IMR-90 (cell line): ENCODE measurements at regions not wholly inside any gene's neighbourhood (a gene's known extent, or its start where the extent isn't known, plus 50 kb on each side); places are given as distances from the start of the nearest gene placed in this dataset.

Source experiments
- ATAC-seq: fragments of 200-7000 bp; cut with Tn5 transposase; 2 replicates; pipeline ENCODE4 v1.9.1; 2020; ENCODE audit warnings: low read depth, mild to moderate bottlenecking, moderate library complexity
- BruUV-seq: library from RNA; stranded (reverse); fragments of 400-500 nt; replicated peaks from 2 replicates; lab custom pipeline; 2021; lab: Mats Ljungman, UMichigan
- CTCF ChIA-PET: fragments of 300-600 bp; formaldehyde crosslinking; extraction: SDS; loops from one replicate; lab custom pipeline; 2021; ENCODE audit warnings: antibody characterized with exemption; lab: Yijun Ruan, JAX
- POLR2A ChIA-PET: fragments of 300-600 bp; sonication (Branson Sonifier 250); formaldehyde crosslinking; loops from one replicate; lab custom pipeline; 2022; ENCODE audit warnings: antibody characterized with exemption; ENCODE audit not compliant: unreplicated experiment; lab: Charles Lee
- DNase-seq: peaks from one replicate; pipeline ENCODE4 v3.0.0; 2013
- H2AFZ ChIP-seq: replicated peaks from 2 replicates; pipeline ENCODE3; 2013; ENCODE audit warnings: low read length, mild to moderate bottlenecking; ENCODE audit not compliant: poor library complexity
- H2AK5ac ChIP-seq: 2 replicates; pipeline ENCODE4 v1.6.1; 2013; ENCODE audit warnings: low read depth, low read length, inconsistent platforms
- H2AK9ac ChIP-seq: replicated peaks from 2 replicates; pipeline ENCODE3; 2013; ENCODE audit warnings: mild to moderate bottlenecking, low read depth, low read length, moderate library complexity; ENCODE audit not compliant: poor library complexity
- H2BK120ac ChIP-seq: 2 replicates; pipeline ENCODE4 v1.6.1; 2013; ENCODE audit warnings: low read depth, low read length, inconsistent platforms
- H2BK15ac ChIP-seq: 3 replicates; pipeline ENCODE4 v1.6.1; 2013; ENCODE audit warnings: low read depth, low read length, inconsistent platforms
- H2BK20ac ChIP-seq: 2 replicates; pipeline ENCODE4 v1.6.1; 2013; ENCODE audit warnings: low read depth, mild to moderate bottlenecking, inconsistent platforms, low read length, moderate library complexity
- H2BK5ac ChIP-seq: 2 replicates; pipeline ENCODE4 v1.6.1; 2013; ENCODE audit warnings: mild to moderate bottlenecking, low read depth, low read length, inconsistent platforms; ENCODE audit not compliant: poor library complexity, severe bottlenecking
- H3K14ac ChIP-seq: replicated peaks from 2 replicates; pipeline ENCODE4 v1.6.1; 2013; ENCODE audit warnings: low read depth, low read length, inconsistent platforms
- H3K18ac ChIP-seq: 2 replicates; pipeline ENCODE4 v1.6.1; 2013; ENCODE audit warnings: low read depth, low read length, control low read depth
- H3K23ac ChIP-seq: 2 replicates; pipeline ENCODE4 v1.6.1; 2013; ENCODE audit warnings: low read depth, low read length, inconsistent platforms
- H3K27ac ChIP-seq: 2 replicates; pipeline ENCODE4 v1.5.1; 2013; ENCODE audit warnings: mild to moderate bottlenecking, control low read depth, low read length; ENCODE audit not compliant: insufficient read depth
- H3K27me3 ChIP-seq: 2 replicates; pipeline ENCODE4 v1.6.1; 2013; ENCODE audit warnings: low read length; ENCODE audit not compliant: control insufficient read depth, insufficient read depth
- H3K36me3 ChIP-seq: 2 replicates; pipeline ENCODE4 v1.6.1; 2013; ENCODE audit warnings: low read length, mixed read lengths; ENCODE audit not compliant: control insufficient read depth, insufficient read depth
- H3K4ac ChIP-seq: 2 replicates; pipeline ENCODE4 v1.6.1; 2013; ENCODE audit warnings: low read depth, low read length, inconsistent platforms
- H3K4me1 ChIP-seq: 2 replicates; pipeline ENCODE4 v1.6.1; 2013; ENCODE audit warnings: low read length, mixed read lengths; ENCODE audit not compliant: control insufficient read depth, insufficient read depth
- H3K4me2 ChIP-seq: 2 replicates; pipeline ENCODE4 v1.6.1; 2013; ENCODE audit warnings: low read depth, mild to moderate bottlenecking, control low read depth, low read length, moderate library complexity
- H3K4me3 ChIP-seq: 2 replicates; pipeline ENCODE4 v1.5.1; 2013; ENCODE audit warnings: low read depth, mild to moderate bottlenecking, control low read depth, low read length, moderate library complexity; ENCODE audit not compliant: insufficient read depth
- H3K56ac ChIP-seq: 2 replicates; pipeline ENCODE4 v1.6.1; 2013; ENCODE audit warnings: low read length, inconsistent platforms; ENCODE audit not compliant: insufficient read depth; ENCODE audit errors: extremely low read depth
- H3K79me1 ChIP-seq, 2 experiments: 2 replicates each; pipeline ENCODE4 v1.6.1; 2013; ENCODE audit warnings: low read length in 2 of 2, inconsistent platforms in 1 of 2, low read depth in 1 of 2
- H3K9ac ChIP-seq: 2 replicates; pipeline ENCODE4 v1.6.1; 2013; ENCODE audit warnings: low read depth, low read length, control low read depth
- H3K9me1 ChIP-seq: 2 replicates; pipeline ENCODE4 v1.6.1; 2013; ENCODE audit warnings: low read length, inconsistent platforms; ENCODE audit not compliant: insufficient read depth
- H3K9me3 ChIP-seq: 2 replicates; pipeline ENCODE4 v1.6.1; 2013; ENCODE audit warnings: low read length; ENCODE audit not compliant: control insufficient read depth, insufficient read depth
- H4K20me1 ChIP-seq: 2 replicates; pipeline ENCODE4 v1.6.1; 2013; ENCODE audit warnings: low read length, inconsistent platforms; ENCODE audit not compliant: insufficient read depth
- H4K5ac ChIP-seq: 2 replicates; pipeline ENCODE4 v1.6.1; 2013; ENCODE audit warnings: mild to moderate bottlenecking, low read depth, low read length, control low read depth
- H4K8ac ChIP-seq, 2 experiments: 2 replicates each; pipeline ENCODE4 v1.6.1; 2013; ENCODE audit warnings: low read depth in 2 of 2, low read length in 2 of 2, control low read depth in 1 of 2, inconsistent platforms in 1 of 2
- H4K91ac ChIP-seq: 2 replicates; pipeline ENCODE4 v1.6.1; 2013; ENCODE audit warnings: low read depth, low read length, inconsistent platforms; ENCODE audit not compliant: insufficient read depth
- CEBPB ChIP-seq: IDR thresholded peaks from 2 replicates; pipeline ENCODE4 v1.6.1; 2012; ENCODE audit warnings: low read depth, low read length, improper control_type of control experiment
- MAFK ChIP-seq: IDR thresholded peaks from 2 replicates; pipeline ENCODE4 v1.6.1; 2012; ENCODE audit warnings: low read depth, low read length, improper control_type of control experiment
- MXI1 ChIP-seq: IDR thresholded peaks from 2 replicates; pipeline ENCODE4 v1.6.1; 2012; ENCODE audit warnings: low read depth, mild to moderate bottlenecking, low read length, moderate library complexity, borderline replicate concordance
- NFE2L2 ChIP-seq: fragments of 150-350 bp; IDR thresholded peaks from 2 replicates; pipeline ENCODE4 v1.6.1; 2016; ENCODE audit warnings: low read depth, mild to moderate bottlenecking, low read length
- RFX5 ChIP-seq: IDR thresholded peaks from 2 replicates; pipeline ENCODE4 v1.8.0; 2012; ENCODE audit warnings: low read depth, mild to moderate bottlenecking, low read length, moderate library complexity
- WGBS, 2 experiments: methylation state at CpG; one replicate each; pipeline versions ENCODE4 v1.1.5 to v1.1.7; 2013; ENCODE audit warnings: missing lambda C conversion rate in 2 of 2; ENCODE audit not compliant: insufficient read length in 1 of 2; ENCODE audit errors: extremely low coverage in 2 of 2; 5-methylcytosine and 5-hydroxymethylcytosine counted together
- dilution Hi-C: fragments of 300-500 bp; cut with HindIII; formaldehyde crosslinking; loops from one replicate; pipeline ENCODE4 v1.14.3; 2018; ENCODE audit warnings: low sequenced_read_pairs; ENCODE audit not compliant: unreplicated experiment
- in situ Hi-C: fragments of 300-500 bp; cut with MboI; formaldehyde crosslinking; loops from 3 replicates; pipeline ENCODE4 v1.14.3; 2019; ENCODE audit warnings: low sequenced_read_pairs, inconsistent platforms, mixed read lengths
- intact Hi-C: fragments of 100-400 bp; cut with micrococcal nuclease; formaldehyde crosslinking; loops from 2 replicates; pipeline ENCODE4 v1.10.0; 2022
- TF ChIP-seq, protein P1 (sequence below): fragments of 150-350 bp; IDR thresholded peaks from 2 replicates; pipeline ENCODE4 v1.6.1; 2016; ENCODE audit warnings: low read depth, mild to moderate bottlenecking, low read length, moderate library complexity, borderline replicate concordance
- TF ChIP-seq, protein P2 (sequence below): fragments of 150-350 bp; IDR thresholded peaks from 2 replicates; pipeline ENCODE4 v1.6.1; 2017; ENCODE audit warnings: mild to moderate bottlenecking, antibody characterized with exemption, low read length, low read depth

DNA sequence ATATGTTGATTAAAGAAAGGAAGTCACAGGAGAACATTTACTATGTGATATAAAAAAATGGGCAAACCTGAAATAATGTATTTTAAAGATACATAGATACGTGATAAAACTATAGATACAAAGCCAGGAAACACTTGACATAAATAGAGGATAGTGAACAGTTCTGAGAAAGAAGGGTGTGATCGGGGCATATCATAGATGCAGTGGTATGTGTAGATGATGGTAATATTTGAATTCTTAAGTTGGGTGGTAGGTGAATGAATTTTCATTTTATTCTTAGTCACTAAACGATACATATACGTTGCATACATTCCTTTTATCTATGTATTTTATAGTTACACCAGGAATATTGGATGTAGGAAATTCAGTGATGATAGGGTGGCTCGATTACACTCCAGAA lies 138.7 kb upstream of the ARRDC3 start:
- Histone ChIP-seq H4K5ac (no peak overlapping the region), H2AFZ (no peak overlapping the region), H3K4ac (no peak overlapping the region), H3K23ac (no peak overlapping the region), H3K4me3 (no peak overlapping the region), H2AK9ac (no peak overlapping the region), H2BK120ac (no peak overlapping the region), H3K4me2 (no peak overlapping the region), H3K56ac (no peak overlapping the region), H3K18ac (no peak overlapping the region), H2BK20ac (no peak overlapping the region), H3K9me1 (no peaks in the 10 kb centered on the region), H3K9ac (no peak overlapping the region), H4K20me1 (no peaks in the 10 kb centered on the region), H3K9me3 (no peaks in the 10 kb centered on the region), H4K91ac (no peak overlapping the region), H4K8ac (no peak overlapping the region), H3K14ac (no peak overlapping the region), H3K4me1 (no peaks in the 10 kb centered on the region), H2BK15ac (no peak overlapping the region), H3K27ac (no peak overlapping the region), H2BK5ac (no peak overlapping the region), H2AK5ac (no peak overlapping the region), H3K79me1 (no peaks in the 10 kb centered on the region), H3K27me3 (no peaks in the 10 kb centered on the region), H3K36me3 (no peaks in the 10 kb centered on the region)
- TF ChIP-seq MAFK: no peak
- TF ChIP-seq CEBPB: no peak
- TF ChIP-seq, protein P1, sequence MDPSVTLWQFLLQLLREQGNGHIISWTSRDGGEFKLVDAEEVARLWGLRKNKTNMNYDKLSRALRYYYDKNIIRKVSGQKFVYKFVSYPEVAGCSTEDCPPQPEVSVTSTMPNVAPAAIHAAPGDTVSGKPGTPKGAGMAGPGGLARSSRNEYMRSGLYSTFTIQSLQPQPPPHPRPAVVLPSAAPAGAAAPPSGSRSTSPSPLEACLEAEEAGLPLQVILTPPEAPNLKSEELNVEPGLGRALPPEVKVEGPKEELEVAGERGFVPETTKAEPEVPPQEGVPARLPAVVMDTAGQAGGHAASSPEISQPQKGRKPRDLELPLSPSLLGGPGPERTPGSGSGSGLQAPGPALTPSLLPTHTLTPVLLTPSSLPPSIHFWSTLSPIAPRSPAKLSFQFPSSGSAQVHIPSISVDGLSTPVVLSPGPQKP: no peak
- TF ChIP-seq, protein P2, sequence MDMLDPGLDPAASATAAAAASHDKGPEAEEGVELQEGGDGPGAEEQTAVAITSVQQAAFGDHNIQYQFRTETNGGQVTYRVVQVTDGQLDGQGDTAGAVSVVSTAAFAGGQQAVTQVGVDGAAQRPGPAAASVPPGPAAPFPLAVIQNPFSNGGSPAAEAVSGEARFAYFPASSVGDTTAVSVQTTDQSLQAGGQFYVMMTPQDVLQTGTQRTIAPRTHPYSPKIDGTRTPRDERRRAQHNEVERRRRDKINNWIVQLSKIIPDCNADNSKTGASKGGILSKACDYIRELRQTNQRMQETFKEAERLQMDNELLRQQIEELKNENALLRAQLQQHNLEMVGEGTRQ: no peak
- TF ChIP-seq NFE2L2: no peak
- TF ChIP-seq RFX5: no peak
- no peak for TF ChIP-seq MXI1
- POLR2A ChIA-PET: no interaction called here
- WGBS, 2 experiments: no CpG with 5 or more reads among the region's 5 CpGs
- in situ Hi-C loops: no loop called here
- CTCF ChIA-PET: no interaction called here
- no peak for ATAC-seq
- dilution Hi-C loops: no loop called here
- no TSS peak for BruUV-seq
- intact Hi-C loops: no loop called here
- no peak for DNase-seq
